Thyroid gland (tissue), 4 donors: ENCODE measurements at regions not wholly inside any gene's neighbourhood (a gene's known extent, or its start where the extent isn't known, plus 50 kb on each side); places are given as distances from the start of the nearest gene placed in this dataset.

Experiments
- POLR2A ChIP-seq, 2 donors: fragments of 450-650 bp; IDR thresholded peaks; one replicate each; pipeline ENCODE4 v1.6.1; 2017; ENCODE audit warnings: antibody characterized with exemption in 2 of 2, mild to moderate bottlenecking in 2 of 2, moderate library complexity in 1 of 2
- TF ChIP-seq, protein P1 (sequence below), 6 experiments: fragments of 200-600 bp in 3 of 6; fragments of 450-650 bp in 3 of 6; sonication (generic) in 3 of 6; IDR thresholded peaks; one replicate each; pipeline ENCODE4 v1.5.1; 2016 to 2019; ENCODE audit warnings: antibody characterized with exemption in 6 of 6, mild to moderate bottlenecking in 2 of 6, inconsistent platforms in 1 of 6, moderate library complexity in 1 of 6

DNA sequence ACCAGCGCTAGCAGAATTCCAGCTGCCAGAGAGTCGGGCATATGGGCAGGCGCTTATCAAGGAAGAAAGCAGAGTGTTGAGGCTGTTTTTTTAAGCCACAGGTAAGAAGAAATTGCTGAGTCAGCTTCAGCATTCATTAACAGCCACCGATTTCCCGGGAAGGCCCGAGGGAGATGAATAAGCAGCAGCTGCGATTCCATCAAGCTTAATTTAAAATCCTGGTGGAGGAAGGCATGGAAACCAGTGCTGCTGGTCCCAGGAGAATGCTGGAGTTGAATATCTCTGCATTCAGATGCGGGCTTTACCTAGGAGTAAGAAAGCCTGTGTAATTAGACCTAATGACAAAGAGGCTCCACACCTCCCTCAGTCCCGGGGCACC, 168.8 kb downstream of the BRD1 start:
- TF ChIP-seq, protein P1, sequence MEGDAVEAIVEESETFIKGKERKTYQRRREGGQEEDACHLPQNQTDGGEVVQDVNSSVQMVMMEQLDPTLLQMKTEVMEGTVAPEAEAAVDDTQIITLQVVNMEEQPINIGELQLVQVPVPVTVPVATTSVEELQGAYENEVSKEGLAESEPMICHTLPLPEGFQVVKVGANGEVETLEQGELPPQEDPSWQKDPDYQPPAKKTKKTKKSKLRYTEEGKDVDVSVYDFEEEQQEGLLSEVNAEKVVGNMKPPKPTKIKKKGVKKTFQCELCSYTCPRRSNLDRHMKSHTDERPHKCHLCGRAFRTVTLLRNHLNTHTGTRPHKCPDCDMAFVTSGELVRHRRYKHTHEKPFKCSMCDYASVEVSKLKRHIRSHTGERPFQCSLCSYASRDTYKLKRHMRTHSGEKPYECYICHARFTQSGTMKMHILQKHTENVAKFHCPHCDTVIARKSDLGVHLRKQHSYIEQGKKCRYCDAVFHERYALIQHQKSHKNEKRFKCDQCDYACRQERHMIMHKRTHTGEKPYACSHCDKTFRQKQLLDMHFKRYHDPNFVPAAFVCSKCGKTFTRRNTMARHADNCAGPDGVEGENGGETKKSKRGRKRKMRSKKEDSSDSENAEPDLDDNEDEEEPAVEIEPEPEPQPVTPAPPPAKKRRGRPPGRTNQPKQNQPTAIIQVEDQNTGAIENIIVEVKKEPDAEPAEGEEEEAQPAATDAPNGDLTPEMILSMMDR (IDR thresholded peaks at IDR 0.05): no peak
- TF ChIP-seq POLR2A (IDR thresholded peaks at IDR 0.05): no peak
